HG02642 (cell line): ENCODE measurements at regions not wholly inside any gene's neighbourhood (a gene's known extent, or its start where the extent isn't known, plus 50 kb on each side); places are given as distances from the start of the nearest gene placed in this dataset.

Experiments
- ATAC-seq: cut with Tn5 transposase; IDR thresholded peaks from one replicate; pipeline ENCODE4 v1.9.1; 2021; ENCODE audit warnings: mild to moderate bottlenecking; ENCODE audit not compliant: unreplicated experiment, poor library complexity

- no peak for ATAC-seq
Observed at GRCh38 chr15:69623392-69624154, 171.0 kb downstream of the RPLP1 start.

GRCh38 chr15:69624155-69624520 lies 171.5 kb downstream of the RPLP1 start:
- ATAC-seq: no peak

GRCh38 chr15:69624816-69625215 lies 172.2 kb downstream of the RPLP1 start:
- ATAC-seq: no peak

- no peak for ATAC-seq
Observed at GRCh38 chr15:69625328-69625727, 172.7 kb downstream of the RPLP1 start.

GRCh38 chr15:69626095-69627066 lies 173.8 kb downstream of the RPLP1 start:
- ATAC-seq: no peak

GRCh38 chr15:69627548-69628158 lies 175.0 kb downstream of the RPLP1 start:
- ATAC-seq: no peak

- no peak for ATAC-seq
Observed at GRCh38 chr15:69628256-69629093, 175.9 kb downstream of the RPLP1 start.

GRCh38 chr15:69629631-69630161 lies 177.1 kb downstream of the RPLP1 start:
- no peak for ATAC-seq

- ATAC-seq: no peak
Observed at GRCh38 chr15:69631005-69631404, 178.4 kb downstream of the RPLP1 start.

GRCh38 chr15:69631978-69632377 lies 179.4 kb downstream of the RPLP1 start:
- ATAC-seq: no peak

GRCh38 chr15:69634860-69635259 lies 182.2 kb downstream of the RPLP1 start:
- ATAC-seq: no peak

GRCh38 chr15:69636169-69636915 lies 183.7 kb downstream of the RPLP1 start:
- no peak for ATAC-seq

GRCh38 chr15:69637818-69638217 lies 185.2 kb downstream of the RPLP1 start:
- no peak for ATAC-seq

GRCh38 chr15:69643476-69643875 lies 190.9 kb downstream of the RPLP1 start:
- ATAC-seq: no peak

- no peak for ATAC-seq
Observed at GRCh38 chr15:69643971-69644370, 191.4 kb downstream of the RPLP1 start.

GRCh38 chr15:69644876-69645275 lies 192.3 kb downstream of the RPLP1 start:
- ATAC-seq: no peak

- ATAC-seq: no peak
Observed at GRCh38 chr15:69647142-69647513, 194.5 kb downstream of the RPLP1 start.

- no peak for ATAC-seq
Observed at GRCh38 chr15:69648212-69648611, 195.6 kb downstream of the RPLP1 start.
